ENCODE measurements at regions not wholly inside any gene's neighbourhood (a gene's known extent, or its start where the extent isn't known, plus 50 kb on each side); places are given as distances from the start of the nearest gene placed in this dataset.

- ChIA-PET CTCF (no interaction called here), POLR2A (no interaction called here)
- no peaks in the 10 kb centered on the region for H3K36me3 ChIP-seq (ENCODE audit: insufficient read depth, low read length)
- Mint-ChIP-seq H3K36me3 (ENCODE audit: low read depth) (no peaks in the 10 kb centered on the region), H3K27ac (no peak overlapping the region), H3K4me1 (ENCODE audit: low read depth) (no peaks in the 10 kb centered on the region), H3K4me3 (no peak overlapping the region), H3K27me3 (no peaks in the 10 kb centered on the region), H3K9me3 (no peaks in the 10 kb centered on the region)
- H3K4me1 ChIP-seq (ENCODE audit: insufficient read depth, low read length), result no peaks in the 10 kb centered on the region
- DNase-seq, result no peak
- TF ChIP-seq, protein P1, sequence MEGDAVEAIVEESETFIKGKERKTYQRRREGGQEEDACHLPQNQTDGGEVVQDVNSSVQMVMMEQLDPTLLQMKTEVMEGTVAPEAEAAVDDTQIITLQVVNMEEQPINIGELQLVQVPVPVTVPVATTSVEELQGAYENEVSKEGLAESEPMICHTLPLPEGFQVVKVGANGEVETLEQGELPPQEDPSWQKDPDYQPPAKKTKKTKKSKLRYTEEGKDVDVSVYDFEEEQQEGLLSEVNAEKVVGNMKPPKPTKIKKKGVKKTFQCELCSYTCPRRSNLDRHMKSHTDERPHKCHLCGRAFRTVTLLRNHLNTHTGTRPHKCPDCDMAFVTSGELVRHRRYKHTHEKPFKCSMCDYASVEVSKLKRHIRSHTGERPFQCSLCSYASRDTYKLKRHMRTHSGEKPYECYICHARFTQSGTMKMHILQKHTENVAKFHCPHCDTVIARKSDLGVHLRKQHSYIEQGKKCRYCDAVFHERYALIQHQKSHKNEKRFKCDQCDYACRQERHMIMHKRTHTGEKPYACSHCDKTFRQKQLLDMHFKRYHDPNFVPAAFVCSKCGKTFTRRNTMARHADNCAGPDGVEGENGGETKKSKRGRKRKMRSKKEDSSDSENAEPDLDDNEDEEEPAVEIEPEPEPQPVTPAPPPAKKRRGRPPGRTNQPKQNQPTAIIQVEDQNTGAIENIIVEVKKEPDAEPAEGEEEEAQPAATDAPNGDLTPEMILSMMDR (IDR thresholded peaks at IDR 0.05), result no peak
- H3K27me3 ChIP-seq (ENCODE audit: control insufficient read depth in 1 of 2, insufficient read depth in 2 of 2, low read length in 2 of 2), result no peaks in the 10 kb centered on the region
- no peak overlapping the region for H3K4me3 ChIP-seq (ENCODE audit: low read length)
- ATAC-seq (ENCODE audit: poor library complexity), result no peak
- intact Hi-C loops (cut with DNase I, micrococcal nuclease), result no loop called here
- H3K27ac ChIP-seq (ENCODE audit: low read depth in 1 of 2, low read length in 2 of 2), result no peak overlapping the region
- no peaks in the 10 kb centered on the region for H3K9me3 ChIP-seq (ENCODE audit: control insufficient read depth in 1 of 2, insufficient read depth in 1 of 2, low read length in 2 of 2)
These were observed 490.7 kb upstream of the ZEB2 start for GRCh38 chr2:145010635-145011034.

- Histone ChIP-seq H3K27me3 (ENCODE audit: control insufficient read depth in 1 of 2, insufficient read depth in 2 of 2, low read length in 2 of 2) (no peaks in the 10 kb centered on the region), H3K36me3 (ENCODE audit: insufficient read depth, low read length) (no peaks in the 10 kb centered on the region), H3K27ac (ENCODE audit: low read depth in 1 of 2, low read length in 2 of 2) (no peak overlapping the region), H3K9me3 (ENCODE audit: control insufficient read depth in 1 of 2, insufficient read depth in 1 of 2, low read length in 2 of 2) (no peaks in the 10 kb centered on the region), H3K4me1 (ENCODE audit: insufficient read depth, low read length) (no peaks in the 10 kb centered on the region), H3K4me3 (ENCODE audit: low read length) (no peak overlapping the region)
- CTCF ChIA-PET, result no interaction called here
- no peaks in the 10 kb centered on the region for H3K36me3 Mint-ChIP-seq (ENCODE audit: low read depth)
- TF ChIP-seq, protein P1 (IDR thresholded peaks at IDR 0.05), result no peak
- intact Hi-C loops (cut with DNase I, micrococcal nuclease), result no loop called here
- H3K27ac Mint-ChIP-seq, result no peak overlapping the region
- DNase-seq (no peak), ATAC-seq (ENCODE audit: poor library complexity) (no peak)
- H3K9me3 Mint-ChIP-seq, result no peaks in the 10 kb centered on the region
- no peaks in the 10 kb centered on the region for H3K4me1 Mint-ChIP-seq (ENCODE audit: low read depth)
- no peak overlapping the region for H3K4me3 Mint-ChIP-seq
- POLR2A ChIA-PET, result no interaction called here
- H3K27me3 Mint-ChIP-seq, result no peaks in the 10 kb centered on the region
These were observed 488.0 kb upstream of the ZEB2 start for GRCh38 chr2:145007960-145008263.

DNA sequence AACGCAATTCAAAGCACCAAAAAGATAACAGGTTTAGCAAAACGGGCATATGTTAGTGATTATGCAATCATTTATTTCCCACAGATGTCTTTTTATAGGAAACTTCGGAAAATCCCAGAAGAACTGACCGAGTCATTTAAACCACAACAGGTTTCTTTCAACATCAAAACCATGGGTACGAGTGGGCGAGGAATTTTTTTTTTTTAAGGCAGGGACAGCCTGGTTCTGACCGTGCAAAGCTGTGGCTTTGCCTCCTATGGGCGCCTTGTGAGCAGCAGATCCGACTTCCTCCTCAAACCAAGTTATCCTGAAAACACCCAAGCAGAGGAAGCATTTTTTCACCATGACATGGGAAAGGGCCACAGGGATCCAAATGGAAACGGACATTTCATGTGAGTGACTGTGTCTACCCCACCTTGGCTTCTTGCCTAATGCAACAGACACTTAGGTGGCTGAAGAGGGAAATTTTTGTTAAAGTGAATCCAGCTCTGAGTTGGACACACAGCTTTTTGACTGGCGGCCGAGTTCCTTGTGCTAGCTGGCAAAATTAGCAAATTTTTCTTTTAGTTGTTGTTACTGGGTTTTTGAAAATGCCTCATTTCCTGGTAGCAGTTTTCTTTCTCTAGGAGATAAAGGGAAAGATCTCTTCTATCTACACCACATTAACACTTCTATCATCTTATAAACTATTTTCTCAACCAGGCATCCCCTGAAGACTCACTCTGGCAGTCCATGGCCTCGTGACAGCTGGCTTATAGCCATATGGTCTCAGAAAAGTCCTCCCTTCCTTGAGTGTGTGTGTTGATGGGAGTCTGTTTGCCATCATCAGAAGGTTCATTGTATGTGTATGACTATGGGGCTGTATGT is 487.4 kb upstream of the ZEB2 start:
- no peaks in the 10 kb centered on the region for H3K27me3 Mint-ChIP-seq
- Histone ChIP-seq H3K4me3 (ENCODE audit: low read length) (no peak overlapping the region), H3K36me3 (ENCODE audit: insufficient read depth, low read length) (no peaks in the 10 kb centered on the region), H3K9me3 (ENCODE audit: control insufficient read depth in 1 of 2, insufficient read depth in 1 of 2, low read length in 2 of 2) (no peaks in the 10 kb centered on the region), H3K4me1 (ENCODE audit: insufficient read depth, low read length) (no peaks in the 10 kb centered on the region), H3K27me3 (ENCODE audit: control insufficient read depth in 1 of 2, insufficient read depth in 2 of 2, low read length in 2 of 2) (no peaks in the 10 kb centered on the region), H3K27ac (ENCODE audit: low read depth in 1 of 2, low read length in 2 of 2) (no peak overlapping the region)
- DNase-seq, result peak in 1 of 14 experiments; percentile 2
- TF ChIP-seq, protein P1 (IDR thresholded peaks at IDR 0.05), result no peak
- CTCF ChIA-PET, result no interaction called here
- no peaks in the 10 kb centered on the region for H3K9me3 Mint-ChIP-seq
- no peak overlapping the region for H3K4me3 Mint-ChIP-seq
- no peaks in the 10 kb centered on the region for H3K36me3 Mint-ChIP-seq (ENCODE audit: low read depth)
- ATAC-seq (ENCODE audit: poor library complexity), result no peak
- no peaks in the 10 kb centered on the region for H3K4me1 Mint-ChIP-seq (ENCODE audit: low read depth)
- POLR2A ChIA-PET, result no interaction called here
- intact Hi-C loops (cut with DNase I, micrococcal nuclease), result no loop called here
- H3K27ac Mint-ChIP-seq, result no peak overlapping the region
